Neural cell (in vitro differentiated cells): ENCODE measurements at regions not wholly inside any gene's neighbourhood (a gene's known extent, or its start where the extent isn't known, plus 50 kb on each side); places are given as distances from the start of the nearest gene placed in this dataset.

Experiments used
- H2AFZ ChIP-seq: fragments of 200-600, 300-800 bp; sonication (generic), shearing (Covaris generic); 2 replicates; pipeline ENCODE4 v1.6.0; 2014; ENCODE audit warnings: low read depth, mild to moderate bottlenecking, antibody characterized with exemption, low read length, moderate library complexity
- H3F3A ChIP-seq: fragments of 200-600 bp; shearing (Covaris generic); 2 replicates; pipeline ENCODE4 v1.6.1; 2016; ENCODE audit warnings: mild to moderate bottlenecking, moderate library complexity, mixed read lengths, antibody characterized with exemption, low read length; ENCODE audit not compliant: insufficient read depth, poor library complexity, severe bottlenecking
- H3K27ac ChIP-seq: fragments of 200-600, 300-800 bp; sonication (generic), shearing (Covaris generic); 2 replicates; pipeline ENCODE4 v1.5.1; 2014; ENCODE audit warnings: mild to moderate bottlenecking, low read length, moderate library complexity
- H3K27me3 ChIP-seq: fragments of 300-800, 200-600 bp; sonication (generic), shearing (Covaris generic); 2 replicates; pipeline ENCODE4 v1.6.0; 2014; ENCODE audit warnings: mild to moderate bottlenecking, low read depth, low read length, moderate library complexity; ENCODE audit not compliant: insufficient read depth
- H3K36me3 ChIP-seq: fragments of 300-800, 200-600 bp; sonication (generic), shearing (Covaris generic); 2 replicates; pipeline ENCODE4 v1.5.1; 2014; ENCODE audit warnings: mild to moderate bottlenecking, antibody characterized with exemption, low read length, moderate library complexity; ENCODE audit not compliant: insufficient read depth
- H3K4me2 ChIP-seq: fragments of 300-800, 200-600 bp; sonication (generic), shearing (Covaris generic); 2 replicates; pipeline ENCODE4 v1.6.0; 2014; ENCODE audit warnings: mild to moderate bottlenecking, low read length
- H3K4me3 ChIP-seq: fragments of 300-800, 200-600 bp; sonication (generic), shearing (Covaris generic); 2 replicates; pipeline ENCODE4 v1.5.1; 2014; ENCODE audit warnings: mild to moderate bottlenecking, low read length, moderate library complexity
- H3K79me2 ChIP-seq: fragments of 200-600 bp; shearing (Covaris generic); replicated peaks from 2 replicates; pipeline ENCODE4 v1.6.0; 2014; ENCODE audit warnings: mild to moderate bottlenecking, low read length, moderate library complexity; ENCODE audit not compliant: insufficient read depth
- H3K9ac ChIP-seq: fragments of 300-800, 200-600 bp; sonication (generic), shearing (Covaris generic); 2 replicates; pipeline ENCODE4 v1.6.1; 2016; ENCODE audit warnings: mild to moderate bottlenecking, low read length, mixed read lengths
- H3K9me2 ChIP-seq: fragments of 200-600 bp; shearing (Covaris generic); 2 replicates; pipeline ENCODE4 v1.6.1; 2016; ENCODE audit warnings: mild to moderate bottlenecking, low read length, mixed read lengths; ENCODE audit not compliant: insufficient read depth
- H3K9me3 ChIP-seq: fragments of 200-600, 300-800 bp; sonication (generic), shearing (Covaris generic); 2 replicates; pipeline ENCODE4 v1.6.1; 2016; ENCODE audit warnings: mild to moderate bottlenecking, mixed run types, low read length, moderate library complexity, mixed read lengths
- H4K20me1 ChIP-seq: fragments of 200-600 bp; shearing (Covaris generic); 2 replicates; pipeline ENCODE4 v1.6.1; 2016; ENCODE audit warnings: mild to moderate bottlenecking, mixed run types; ENCODE audit not compliant: insufficient read depth
- EP300 ChIP-seq: fragments of 450-650 bp; conservative IDR thresholded peaks from 2 replicates; pipeline ENCODE4 v1.6.1; 2014; ENCODE audit warnings: antibody characterized with exemption, mild to moderate bottlenecking, moderate library complexity; ENCODE audit not compliant: poor library complexity, severe bottlenecking
- EZH2 ChIP-seq: fragments of 200-600, 300-800 bp; shearing (Covaris generic), sonication (generic); IDR thresholded peaks from 2 replicates; pipeline ENCODE4 v1.6.1; 2014; ENCODE audit warnings: antibody characterized with exemption, low read length, borderline replicate concordance, mild to moderate bottlenecking; ENCODE audit not compliant: insufficient read depth, poor library complexity, severe bottlenecking
- MXI1 ChIP-seq: fragments of 450-650 bp; conservative IDR thresholded peaks from 2 replicates; pipeline ENCODE4 v1.6.1; 2014; ENCODE audit warnings: antibody characterized with exemption, mild to moderate bottlenecking; ENCODE audit not compliant: poor library complexity, severe bottlenecking
- POLR2AphosphoS5 ChIP-seq: IDR thresholded peaks from 2 replicates; pipeline ENCODE4 v1.6.1; 2012
- RAD21 ChIP-seq: fragments of 450-650 bp; conservative IDR thresholded peaks from 2 replicates; pipeline ENCODE4 v1.6.1; 2014; ENCODE audit warnings: antibody characterized with exemption, mild to moderate bottlenecking, moderate library complexity
- SMC3 ChIP-seq: fragments of 450-650 bp; conservative IDR thresholded peaks from 2 replicates; pipeline ENCODE4 v1.6.1; 2014; ENCODE audit warnings: antibody characterized with exemption, mild to moderate bottlenecking, moderate library complexity; ENCODE audit not compliant: poor library complexity
- TAF1 ChIP-seq: IDR thresholded peaks from 2 replicates; pipeline ENCODE4 v1.6.1; 2012; ENCODE audit warnings: low read depth
- TF ChIP-seq, protein P1 (sequence below): IDR thresholded peaks from 2 replicates; pipeline ENCODE4 v1.6.1; 2012; ENCODE audit warnings: borderline replicate concordance
- TF ChIP-seq, protein P2 (sequence below): fragments of 450-650 bp; IDR thresholded peaks from 2 replicates; pipeline ENCODE4 v1.5.1; 2014; ENCODE audit warnings: antibody characterized with exemption, mild to moderate bottlenecking, moderate library complexity; ENCODE audit not compliant: poor library complexity, severe bottlenecking

DNA sequence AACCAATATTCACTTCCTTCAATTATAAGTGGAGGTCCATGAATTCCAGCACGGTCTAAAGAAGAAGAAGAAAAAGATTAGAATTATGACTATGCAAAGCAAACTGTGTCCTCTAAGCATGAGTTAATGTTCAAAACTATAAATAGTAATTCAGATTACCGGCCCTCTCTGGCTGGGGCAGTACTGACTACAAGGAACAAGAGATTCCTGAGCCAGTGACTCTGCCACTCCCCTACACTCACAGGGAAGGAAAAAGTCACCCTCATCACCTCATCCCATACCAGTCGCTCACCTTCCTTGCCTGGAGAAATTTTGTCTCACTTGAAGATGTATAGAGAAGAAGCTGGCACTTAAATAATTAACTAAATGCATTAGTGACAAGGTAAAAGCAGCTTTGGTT lies 56.5 kb upstream of the CD302 start:
- H3K9me3 ChIP-seq: no peaks in the 10 kb centered on the region
- H3K9me2 ChIP-seq: no peaks in the 10 kb centered on the region
- H2AFZ ChIP-seq: no peak overlapping the region
- no peaks in the 10 kb centered on the region for H4K20me1 ChIP-seq
- no peaks in the 10 kb centered on the region for H3K36me3 ChIP-seq
- H3F3A ChIP-seq: no peaks in the 10 kb centered on the region
- H3K4me2 ChIP-seq: no peak overlapping the region
- no peak overlapping the region for H3K9ac ChIP-seq
- H3K27me3 ChIP-seq: no peaks in the 10 kb centered on the region
- H3K79me2 ChIP-seq: no peaks in the 10 kb centered on the region
- TF ChIP-seq SMC3: no peak
- no peak for TF ChIP-seq MXI1
- TF ChIP-seq, protein P1, sequence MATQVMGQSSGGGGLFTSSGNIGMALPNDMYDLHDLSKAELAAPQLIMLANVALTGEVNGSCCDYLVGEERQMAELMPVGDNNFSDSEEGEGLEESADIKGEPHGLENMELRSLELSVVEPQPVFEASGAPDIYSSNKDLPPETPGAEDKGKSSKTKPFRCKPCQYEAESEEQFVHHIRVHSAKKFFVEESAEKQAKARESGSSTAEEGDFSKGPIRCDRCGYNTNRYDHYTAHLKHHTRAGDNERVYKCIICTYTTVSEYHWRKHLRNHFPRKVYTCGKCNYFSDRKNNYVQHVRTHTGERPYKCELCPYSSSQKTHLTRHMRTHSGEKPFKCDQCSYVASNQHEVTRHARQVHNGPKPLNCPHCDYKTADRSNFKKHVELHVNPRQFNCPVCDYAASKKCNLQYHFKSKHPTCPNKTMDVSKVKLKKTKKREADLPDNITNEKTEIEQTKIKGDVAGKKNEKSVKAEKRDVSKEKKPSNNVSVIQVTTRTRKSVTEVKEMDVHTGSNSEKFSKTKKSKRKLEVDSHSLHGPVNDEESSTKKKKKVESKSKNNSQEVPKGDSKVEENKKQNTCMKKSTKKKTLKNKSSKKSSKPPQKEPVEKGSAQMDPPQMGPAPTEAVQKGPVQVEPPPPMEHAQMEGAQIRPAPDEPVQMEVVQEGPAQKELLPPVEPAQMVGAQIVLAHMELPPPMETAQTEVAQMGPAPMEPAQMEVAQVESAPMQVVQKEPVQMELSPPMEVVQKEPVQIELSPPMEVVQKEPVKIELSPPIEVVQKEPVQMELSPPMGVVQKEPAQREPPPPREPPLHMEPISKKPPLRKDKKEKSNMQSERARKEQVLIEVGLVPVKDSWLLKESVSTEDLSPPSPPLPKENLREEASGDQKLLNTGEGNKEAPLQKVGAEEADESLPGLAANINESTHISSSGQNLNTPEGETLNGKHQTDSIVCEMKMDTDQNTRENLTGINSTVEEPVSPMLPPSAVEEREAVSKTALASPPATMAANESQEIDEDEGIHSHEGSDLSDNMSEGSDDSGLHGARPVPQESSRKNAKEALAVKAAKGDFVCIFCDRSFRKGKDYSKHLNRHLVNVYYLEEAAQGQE: no peak
- no peak for TF ChIP-seq TAF1
- TF ChIP-seq, protein P2, sequence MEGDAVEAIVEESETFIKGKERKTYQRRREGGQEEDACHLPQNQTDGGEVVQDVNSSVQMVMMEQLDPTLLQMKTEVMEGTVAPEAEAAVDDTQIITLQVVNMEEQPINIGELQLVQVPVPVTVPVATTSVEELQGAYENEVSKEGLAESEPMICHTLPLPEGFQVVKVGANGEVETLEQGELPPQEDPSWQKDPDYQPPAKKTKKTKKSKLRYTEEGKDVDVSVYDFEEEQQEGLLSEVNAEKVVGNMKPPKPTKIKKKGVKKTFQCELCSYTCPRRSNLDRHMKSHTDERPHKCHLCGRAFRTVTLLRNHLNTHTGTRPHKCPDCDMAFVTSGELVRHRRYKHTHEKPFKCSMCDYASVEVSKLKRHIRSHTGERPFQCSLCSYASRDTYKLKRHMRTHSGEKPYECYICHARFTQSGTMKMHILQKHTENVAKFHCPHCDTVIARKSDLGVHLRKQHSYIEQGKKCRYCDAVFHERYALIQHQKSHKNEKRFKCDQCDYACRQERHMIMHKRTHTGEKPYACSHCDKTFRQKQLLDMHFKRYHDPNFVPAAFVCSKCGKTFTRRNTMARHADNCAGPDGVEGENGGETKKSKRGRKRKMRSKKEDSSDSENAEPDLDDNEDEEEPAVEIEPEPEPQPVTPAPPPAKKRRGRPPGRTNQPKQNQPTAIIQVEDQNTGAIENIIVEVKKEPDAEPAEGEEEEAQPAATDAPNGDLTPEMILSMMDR: no peak
- TF ChIP-seq POLR2AphosphoS5: no peak
- no peak for TF ChIP-seq EZH2
- no peak for TF ChIP-seq EP300
- TF ChIP-seq RAD21: no peak
- no peak overlapping the region for H3K4me3 ChIP-seq
- no peak overlapping the region for H3K27ac ChIP-seq

DNA sequence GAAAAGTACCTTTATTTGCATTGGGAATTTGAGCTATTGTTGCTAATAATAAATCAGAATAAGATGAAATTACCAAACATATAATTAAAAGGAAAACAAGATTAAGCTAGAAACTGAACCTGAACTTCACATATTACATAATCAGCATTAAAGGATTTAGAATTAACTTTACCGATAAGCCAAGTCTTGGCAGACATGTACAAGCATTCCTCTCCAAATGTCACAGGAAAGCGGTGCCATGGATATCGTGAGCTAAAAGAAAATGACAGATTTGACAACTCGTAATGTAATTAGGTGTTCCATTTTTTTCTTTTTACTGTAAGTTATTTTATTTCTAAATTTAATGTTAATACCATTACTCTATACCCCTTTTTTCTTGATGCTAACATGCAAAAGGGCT lies 55.1 kb upstream of the CD302 start:
- Histone ChIP-seq H4K20me1 (no peaks in the 10 kb centered on the region), H3K9me3 (no peaks in the 10 kb centered on the region), H3K27me3 (no peaks in the 10 kb centered on the region), H3K9me2 (no peaks in the 10 kb centered on the region), H3K27ac (no peak overlapping the region), H3K9ac (no peak overlapping the region), H3K79me2 (no peaks in the 10 kb centered on the region), H3K4me2 (no peak overlapping the region), H3K4me3 (no peak overlapping the region), H2AFZ (no peak overlapping the region), H3K36me3 (no peaks in the 10 kb centered on the region), H3F3A (no peaks in the 10 kb centered on the region)
- TF ChIP-seq, protein P1: no peak
- TF ChIP-seq EZH2 (no peak), RAD21 (no peak), EP300 (no peak), SMC3 (no peak), MXI1 (no peak), TAF1 (no peak), POLR2AphosphoS5 (no peak)
